Choroid plexus epithelial cell (primary cell): ENCODE measurements at regions not wholly inside any gene's neighbourhood (a gene's known extent, or its start where the extent isn't known, plus 50 kb on each side); places are given as distances from the start of the nearest gene placed in this dataset.

ENCODE experiments used
- DNase-seq: peaks from one replicate; pipeline ENCODE4 v3.0.0-alpha.2; 2010; ENCODE audit warnings: low read depth
- H3K4me3 ChIP-seq: 2 replicates; pipeline ENCODE4 v1.5.1; 2011; ENCODE audit warnings: low read depth, mild to moderate bottlenecking, control low read depth, low read length, moderate library complexity
- TF ChIP-seq, protein P1 (sequence below): conservative IDR thresholded peaks from 2 replicates; pipeline ENCODE4 v1.5.1; 2011; ENCODE audit warnings: low read depth, mild to moderate bottlenecking, control low read depth, inconsistent platforms, low read length, moderate library complexity

DNA sequence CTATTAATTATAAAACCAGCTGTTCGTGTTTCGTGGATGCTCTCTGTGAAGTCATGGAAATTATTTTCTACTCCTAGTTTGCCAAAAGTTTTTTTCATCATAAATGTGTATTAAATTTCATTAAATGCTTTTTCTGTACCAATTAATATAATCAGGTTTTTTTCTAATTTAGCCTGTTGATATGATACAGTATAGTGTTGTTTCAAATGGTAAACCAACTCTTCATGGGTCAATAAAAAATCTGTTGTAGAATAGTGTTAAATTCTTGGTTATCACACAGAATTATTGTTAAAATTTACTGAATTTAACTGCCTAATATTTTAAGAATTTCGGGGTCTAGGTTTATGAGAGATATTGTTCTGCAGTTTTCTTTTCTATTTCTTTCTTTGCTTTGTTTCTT, 505.9 kb upstream of the MANEA start:
- no peak overlapping the region for H3K4me3 ChIP-seq
- no peak for DNase-seq
- TF ChIP-seq, protein P1, sequence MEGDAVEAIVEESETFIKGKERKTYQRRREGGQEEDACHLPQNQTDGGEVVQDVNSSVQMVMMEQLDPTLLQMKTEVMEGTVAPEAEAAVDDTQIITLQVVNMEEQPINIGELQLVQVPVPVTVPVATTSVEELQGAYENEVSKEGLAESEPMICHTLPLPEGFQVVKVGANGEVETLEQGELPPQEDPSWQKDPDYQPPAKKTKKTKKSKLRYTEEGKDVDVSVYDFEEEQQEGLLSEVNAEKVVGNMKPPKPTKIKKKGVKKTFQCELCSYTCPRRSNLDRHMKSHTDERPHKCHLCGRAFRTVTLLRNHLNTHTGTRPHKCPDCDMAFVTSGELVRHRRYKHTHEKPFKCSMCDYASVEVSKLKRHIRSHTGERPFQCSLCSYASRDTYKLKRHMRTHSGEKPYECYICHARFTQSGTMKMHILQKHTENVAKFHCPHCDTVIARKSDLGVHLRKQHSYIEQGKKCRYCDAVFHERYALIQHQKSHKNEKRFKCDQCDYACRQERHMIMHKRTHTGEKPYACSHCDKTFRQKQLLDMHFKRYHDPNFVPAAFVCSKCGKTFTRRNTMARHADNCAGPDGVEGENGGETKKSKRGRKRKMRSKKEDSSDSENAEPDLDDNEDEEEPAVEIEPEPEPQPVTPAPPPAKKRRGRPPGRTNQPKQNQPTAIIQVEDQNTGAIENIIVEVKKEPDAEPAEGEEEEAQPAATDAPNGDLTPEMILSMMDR: no peak

DNA sequence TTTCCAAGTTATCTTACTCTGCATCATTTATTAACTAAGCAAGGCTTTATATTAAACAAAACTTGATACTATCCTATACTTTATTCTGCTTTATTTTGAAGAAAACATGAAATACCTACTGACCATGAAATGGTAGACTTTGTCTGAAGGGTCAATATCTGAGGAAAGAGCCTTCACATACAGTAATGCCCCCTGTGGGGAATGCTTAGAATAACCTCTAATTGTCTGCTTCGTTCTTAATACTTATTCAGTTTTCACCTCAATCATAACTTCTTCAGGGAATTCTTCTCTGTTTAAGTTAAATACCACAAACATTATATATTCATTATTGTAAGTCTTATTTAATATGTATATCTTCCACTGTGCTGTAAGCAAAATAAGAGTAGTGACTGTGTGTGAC, 498.9 kb upstream of the MANEA start:
- DNase-seq: no peak
- TF ChIP-seq, protein P1: no peak
- H3K4me3 ChIP-seq: no peak overlapping the region

DNA sequence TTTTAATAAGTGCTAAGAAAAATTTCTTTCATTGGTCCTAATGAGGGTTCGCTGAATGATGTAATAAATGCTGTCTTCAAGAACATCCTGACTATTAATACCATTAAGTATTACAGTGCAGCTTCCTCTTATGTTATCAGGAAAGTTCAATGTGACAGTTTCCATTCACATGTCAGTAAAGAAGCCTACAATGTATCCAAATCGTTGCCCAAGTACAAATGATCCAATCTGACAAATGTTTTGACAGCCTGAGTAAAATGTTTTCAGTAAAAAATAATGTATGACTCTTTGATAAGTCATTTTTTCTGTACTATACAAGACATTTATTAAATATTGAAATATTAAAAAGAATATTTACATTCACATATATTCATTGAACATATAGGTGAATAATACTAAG, 496.1 kb upstream of the MANEA start:
- no peak for DNase-seq
- TF ChIP-seq, protein P1: no peak
- no peak overlapping the region for H3K4me3 ChIP-seq

DNA sequence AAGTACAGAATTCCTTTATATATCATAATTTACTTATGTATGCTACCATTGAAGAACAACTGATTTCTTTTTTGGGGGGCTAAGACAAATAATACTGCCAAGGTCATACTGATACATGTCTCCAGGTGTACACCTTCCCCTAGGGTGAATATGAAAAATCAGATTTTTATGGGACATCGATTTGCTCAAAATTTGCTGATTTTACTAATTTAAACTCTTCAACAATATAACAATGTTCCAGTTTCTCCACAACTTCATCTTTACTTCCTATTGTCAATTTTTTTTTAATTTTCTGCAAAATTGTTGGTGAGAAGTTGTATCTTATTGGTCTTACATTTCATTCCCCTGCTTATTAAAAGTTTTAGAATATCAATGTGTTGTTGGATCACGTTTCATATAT, 495.4 kb upstream of the MANEA start:
- no peak overlapping the region for H3K4me3 ChIP-seq
- TF ChIP-seq, protein P1: no peak
- DNase-seq: no peak

DNA sequence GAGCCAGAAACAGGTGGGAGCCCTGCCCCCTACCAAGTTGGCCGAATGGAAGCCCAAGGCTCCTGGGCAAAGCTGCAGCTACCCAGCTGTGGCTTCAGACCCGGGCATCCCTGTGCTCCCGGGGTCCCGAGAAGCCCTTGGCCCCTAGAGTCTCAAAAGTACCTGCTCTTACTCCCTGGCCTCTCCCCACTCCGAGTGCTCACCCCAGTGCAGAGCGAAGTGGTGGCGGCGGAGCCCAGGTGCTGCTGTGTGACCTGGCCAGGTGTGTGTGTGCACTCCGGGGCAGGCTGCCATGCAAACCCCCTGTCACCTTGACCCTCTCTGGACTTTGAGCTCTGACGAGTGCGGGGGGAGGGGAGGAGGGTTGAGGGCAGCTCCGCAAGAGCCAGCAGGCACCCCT, 493.8 kb upstream of the MANEA start:
- DNase-seq: no peak
- TF ChIP-seq, protein P1: no peak
- no peak overlapping the region for H3K4me3 ChIP-seq

DNA sequence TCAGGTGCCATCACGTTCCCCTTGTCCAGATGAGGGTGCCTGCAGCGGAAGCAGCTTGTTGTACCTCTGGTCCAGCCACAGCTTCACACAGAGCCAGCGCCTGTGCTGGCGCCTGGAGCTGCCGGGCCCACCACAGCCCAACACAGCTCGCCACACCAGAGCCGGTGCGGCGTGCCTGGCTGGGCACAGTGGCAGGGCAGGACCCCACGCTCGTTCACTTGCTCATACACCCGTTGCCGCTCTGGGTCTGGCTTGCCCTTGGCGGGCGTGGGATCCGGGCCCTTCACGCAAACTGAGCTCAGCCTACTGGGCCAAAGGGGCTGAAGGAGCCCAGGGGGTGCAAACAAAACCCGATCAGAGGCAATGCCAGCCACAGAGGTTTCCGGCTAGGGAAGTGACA, 492.5 kb upstream of the MANEA start:
- TF ChIP-seq, protein P1: no peak
- no peak for DNase-seq

DNA sequence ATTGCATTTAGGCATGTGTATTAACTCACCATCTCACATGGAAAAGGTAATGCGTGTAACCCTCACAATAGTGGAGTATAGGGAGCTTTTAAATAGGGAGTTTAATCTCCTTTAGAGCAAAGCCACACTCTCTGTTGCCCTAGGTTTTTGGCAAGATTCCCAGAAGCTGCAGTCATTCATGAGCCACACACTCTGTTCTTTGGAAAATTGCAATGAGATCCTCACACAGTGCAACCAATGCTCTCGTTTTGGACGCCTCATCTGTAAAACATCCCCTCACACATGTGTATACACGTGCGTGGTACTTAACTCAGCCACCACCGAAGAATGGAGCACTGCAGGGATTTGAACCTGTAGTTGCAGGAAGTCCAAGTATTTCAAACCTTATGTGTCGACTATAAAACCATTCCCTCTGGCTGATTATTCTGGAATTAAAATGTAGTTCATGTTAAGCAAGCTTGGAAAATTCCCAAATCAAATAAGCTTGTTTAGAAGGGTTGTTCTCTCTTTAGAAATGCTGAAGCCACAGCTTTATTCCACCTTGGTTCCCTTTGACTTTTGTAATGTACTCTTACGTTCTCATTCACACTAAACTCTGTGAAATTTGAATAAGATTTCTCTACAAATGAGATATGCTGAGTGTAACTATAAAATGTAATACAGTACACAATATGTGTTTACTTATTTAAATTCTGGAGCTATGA, 489.8 kb upstream of the MANEA start:
- peak; percentile 96 for DNase-seq
- TF ChIP-seq, protein P1: no peak
- no peak overlapping the region for H3K4me3 ChIP-seq

More for the DNA sequence above, 492.5 kb upstream of the MANEA start:
- H3K4me3 ChIP-seq: no peak overlapping the region
